ENCODE measurements at regions not wholly inside any gene's neighbourhood (a gene's known extent, or its start where the extent isn't known, plus 50 kb on each side); places are given as distances from the start of the nearest gene placed in this dataset.

- no peak for TF ChIP-seq CTCF (IDR thresholded peaks at IDR 0.05)
- no peak for TF ChIP-seq POLR2A (IDR thresholded peaks at IDR 0.05)
Observed at GRCh38 chr6:134585517-134585873, 267.6 kb upstream of the SGK1 start.

All from heart left ventricle (tissue), 13 donors.